ENCODE measurements at regions not wholly inside any gene's neighbourhood (a gene's known extent, or its start where the extent isn't known, plus 50 kb on each side); places are given as distances from the start of the nearest gene placed in this dataset.
"Not testable (repeated sequence)": the region's sequence is repeated elsewhere in the genome, so short reads cannot be mapped to it uniquely, and the experiment has no call there.

DNA sequence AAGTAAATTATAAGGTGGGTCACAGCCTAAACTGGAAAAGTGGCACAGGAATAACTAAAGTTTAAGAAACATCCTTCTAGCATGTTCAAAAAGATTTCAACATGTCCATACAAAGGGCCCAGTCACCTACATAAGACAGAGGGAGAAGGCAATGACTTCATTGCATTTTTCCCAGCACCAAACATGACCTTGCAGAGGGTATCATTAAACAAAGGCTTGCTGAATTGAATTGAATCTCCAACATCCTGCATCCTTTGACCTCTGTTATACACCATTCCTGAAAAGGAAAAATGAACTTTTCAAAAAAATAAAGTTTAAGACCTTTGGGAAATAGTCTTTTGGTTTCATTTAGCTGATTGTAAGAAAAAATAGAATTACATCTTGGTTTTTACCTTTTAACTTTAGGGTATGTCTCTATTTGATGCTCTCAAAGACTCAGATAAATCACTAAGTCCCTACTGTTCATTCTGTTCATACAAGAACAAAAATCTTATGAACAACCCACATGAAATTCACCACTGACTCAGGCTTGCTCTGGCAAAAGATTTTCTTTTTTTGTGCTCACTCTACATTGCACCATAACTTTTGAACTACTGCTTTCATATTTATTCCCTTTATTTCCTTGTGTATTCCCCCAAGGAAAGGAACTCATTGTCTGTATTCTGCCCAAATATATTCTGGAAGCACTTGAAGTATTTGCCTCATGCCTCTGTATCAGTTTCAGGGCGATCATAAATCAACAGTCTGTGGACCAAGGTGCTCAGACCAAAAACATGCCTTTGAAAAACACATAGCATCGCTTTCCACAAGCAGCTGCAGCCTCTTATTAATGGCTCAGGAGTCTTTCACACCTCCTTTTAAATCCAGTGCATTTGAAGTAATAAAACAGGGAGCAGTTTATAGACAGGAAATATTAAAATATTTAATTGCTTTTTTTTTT is 121.7 kb downstream of the DUSP6 start:
- no peak for ATAC-seq

GRCh38 chr12:89228491-89228890 is 123.8 kb downstream of the DUSP6 start:
- no peak for ATAC-seq
- DNase-seq (ENCODE audit: low spot score), result no peak

More for the DNA sequence above, 121.7 kb downstream of the DUSP6 start:
- no peak for DNase-seq (ENCODE audit: low spot score)

- DNase-seq (ENCODE audit: low spot score), result no peak
- no peak for ATAC-seq
Measured at GRCh38 chr12:89227774-89228173, 124.5 kb downstream of the DUSP6 start.

GRCh38 chr12:89225808-89226411 is 126.4 kb downstream of the DUSP6 start:
- ATAC-seq (no peak), DNase-seq (ENCODE audit: low spot score) (no peak)

- DNase-seq (ENCODE audit: low spot score), result no peak
Measured at GRCh38 chr12:89225401-89225800, 126.9 kb downstream of the DUSP6 start.

DNA sequence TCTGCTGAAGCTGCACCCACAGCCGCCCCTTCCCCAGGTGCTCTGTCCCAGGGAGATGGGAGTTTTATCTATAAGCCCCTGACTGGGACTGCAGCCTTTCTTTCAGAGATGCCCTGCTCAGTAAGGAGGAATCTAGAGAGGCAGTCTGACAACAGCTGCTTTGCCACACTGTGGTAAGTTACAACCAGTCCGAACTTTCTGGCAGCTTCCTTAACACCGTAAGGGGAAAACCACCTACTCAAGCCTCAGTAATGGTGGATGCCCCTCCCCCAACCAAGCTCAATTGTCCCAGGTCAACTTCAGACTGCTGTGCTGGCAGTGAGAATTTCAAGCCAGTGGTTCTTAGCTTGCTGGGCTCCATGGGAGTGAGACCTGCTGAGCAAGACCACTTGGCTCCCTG is 129.7 kb downstream of the DUSP6 start:
- not testable (repeated sequence) for ATAC-seq; DNase-seq (ENCODE audit: low spot score)

More at GRCh38 chr12:89225401-89225800, 126.9 kb downstream of the DUSP6 start:
- no peak for ATAC-seq

- ATAC-seq (no peak), DNase-seq (ENCODE audit: low spot score) (no peak)
Measured at GRCh38 chr12:89217472-89217871, 134.8 kb downstream of the DUSP6 start.

DNA sequence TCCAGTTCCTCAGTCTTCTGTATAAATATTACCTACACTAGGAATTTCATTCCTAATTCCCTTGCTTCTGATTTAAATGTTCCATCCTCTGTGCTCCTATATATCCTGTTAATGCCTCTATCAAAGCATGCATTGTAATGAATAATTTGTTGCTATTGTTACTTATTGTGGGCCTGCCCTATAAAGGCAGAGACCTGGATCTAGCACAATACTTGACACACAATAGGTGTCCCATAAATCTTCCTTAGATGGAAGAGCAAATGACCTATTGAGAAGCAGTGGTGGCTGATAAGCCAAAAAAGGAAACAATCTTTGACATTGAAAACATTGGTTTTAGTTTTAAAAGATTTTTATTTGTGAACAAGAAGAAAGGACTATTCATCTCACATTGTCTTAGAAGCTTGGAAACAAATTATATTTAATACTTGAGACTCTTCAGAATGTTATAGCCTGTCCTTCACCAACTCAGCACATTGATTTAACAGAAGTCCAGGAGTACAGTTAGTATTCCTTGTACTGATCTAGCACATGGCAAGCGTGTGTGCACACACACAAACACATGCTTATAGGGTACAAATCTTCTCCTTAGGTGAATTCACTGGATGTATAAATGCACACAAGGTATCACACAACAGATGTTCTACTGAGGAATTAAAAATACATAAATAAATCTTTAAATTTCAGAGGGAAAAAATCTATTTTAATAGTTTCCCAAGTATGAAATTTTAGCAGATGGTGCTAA is 135.9 kb downstream of the DUSP6 start:
- ATAC-seq, result no peak
- no peak for DNase-seq (ENCODE audit: low spot score)

DNA sequence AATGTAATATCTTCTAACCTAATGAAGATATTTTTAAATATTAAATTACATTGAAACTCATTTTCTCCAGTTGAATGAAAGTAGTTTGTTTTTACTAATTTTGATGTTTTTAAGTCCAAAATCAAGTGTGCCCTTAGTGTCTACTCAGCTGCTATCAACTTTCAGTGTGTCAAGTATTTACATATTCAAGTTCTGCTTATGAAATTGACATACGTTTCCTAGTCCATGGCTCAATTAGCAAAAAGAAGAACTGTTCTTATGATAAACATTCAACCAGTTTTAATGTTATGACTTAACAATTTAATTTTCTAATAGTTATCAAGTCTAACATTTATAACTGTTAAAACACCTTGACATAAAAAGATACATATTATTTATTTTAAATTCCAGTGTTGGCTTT is 137.1 kb downstream of the DUSP6 start:
- ATAC-seq (no peak), DNase-seq (ENCODE audit: low spot score) (no peak)

DNA sequence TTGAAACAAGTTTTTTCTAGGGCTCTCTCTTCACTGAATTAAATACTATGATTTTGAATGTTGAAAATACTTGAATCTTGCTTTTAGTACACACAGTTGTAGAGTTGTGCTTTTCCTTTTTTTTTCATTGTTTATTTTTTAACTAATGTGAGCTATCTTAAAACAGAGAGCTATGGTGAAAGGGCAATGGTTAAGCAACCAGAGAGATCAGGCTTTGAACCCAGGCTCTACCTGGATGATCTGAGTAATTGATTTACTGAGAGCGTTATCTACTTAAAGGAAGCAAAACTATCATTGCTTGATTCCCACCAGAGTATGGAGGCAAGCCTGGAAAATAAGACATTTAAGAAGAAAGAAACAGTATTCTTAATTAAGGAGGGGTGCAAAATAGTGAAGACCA is 138.6 kb downstream of the DUSP6 start:
- ATAC-seq (peak; percentile 78), DNase-seq (ENCODE audit: low spot score) (no peak)

DNA sequence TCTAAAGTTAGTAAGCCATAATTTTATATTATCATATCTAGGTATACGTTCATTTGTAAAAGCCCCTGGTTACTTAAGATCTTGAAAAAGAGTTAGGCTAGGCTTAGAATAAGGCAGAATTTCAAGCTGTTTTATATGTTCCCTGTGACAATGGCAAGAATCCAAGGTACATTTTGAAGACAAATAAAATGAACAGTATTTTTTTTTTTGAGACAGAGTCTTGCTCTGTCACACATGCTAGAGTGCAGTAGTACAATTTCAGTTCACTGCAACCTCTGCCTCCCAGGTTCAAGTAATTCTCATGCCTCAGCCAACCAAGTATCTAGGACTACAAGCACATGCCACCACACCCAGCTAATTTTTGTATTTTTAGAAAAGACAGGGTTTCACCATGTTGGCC is 139.2 kb downstream of the DUSP6 start:
- DNase-seq (ENCODE audit: low spot score), result no peak
- peak; percentile 52 for ATAC-seq

DNA sequence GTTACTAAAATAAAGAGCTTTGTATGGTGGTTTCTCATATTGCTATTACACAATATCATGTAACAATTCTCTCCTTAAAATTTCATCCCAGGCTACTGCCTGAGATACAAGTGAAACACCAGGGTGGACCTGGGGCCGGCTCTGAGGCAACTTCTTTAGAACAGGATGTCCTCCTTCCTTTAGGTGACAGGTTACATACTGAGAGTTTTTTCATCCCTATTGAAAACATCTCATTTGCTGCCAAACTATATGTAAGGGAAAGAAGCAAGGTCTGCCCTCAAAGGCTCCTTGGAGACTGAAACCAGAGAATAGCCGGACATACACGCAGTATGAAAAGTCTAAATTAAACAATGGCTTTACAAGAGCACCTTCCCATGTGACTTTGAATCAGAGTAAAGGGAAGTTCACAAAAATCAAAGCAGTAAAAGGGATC is 139.9 kb downstream of the DUSP6 start:
- ATAC-seq, result peak; percentile 42
- DNase-seq (ENCODE audit: low spot score), result no peak

DNA sequence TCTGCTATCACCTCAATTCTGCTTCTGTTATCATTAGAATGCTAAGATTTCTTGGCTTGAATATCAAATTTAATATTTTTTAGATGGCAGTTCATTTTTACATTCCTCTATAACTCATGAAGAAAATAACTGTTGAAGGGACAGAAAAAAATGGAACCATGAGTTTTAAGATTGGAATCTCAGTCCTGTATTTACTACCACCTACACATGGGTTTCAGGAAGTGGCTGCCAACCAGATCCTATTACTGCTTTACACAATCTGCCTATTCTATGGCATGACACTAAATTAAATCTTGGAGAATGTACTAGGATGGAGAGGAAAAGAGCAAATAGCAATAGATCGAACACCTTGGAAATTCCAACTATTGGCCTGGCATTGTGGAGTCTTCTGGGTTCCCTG is 140.8 kb downstream of the DUSP6 start:
- ATAC-seq (no peak), DNase-seq (ENCODE audit: low spot score) (no peak)

- no peak for DNase-seq (ENCODE audit: low spot score)
- ATAC-seq, result no peak
Measured at GRCh38 chr12:89210277-89210676, 142.0 kb downstream of the DUSP6 start.

DNA sequence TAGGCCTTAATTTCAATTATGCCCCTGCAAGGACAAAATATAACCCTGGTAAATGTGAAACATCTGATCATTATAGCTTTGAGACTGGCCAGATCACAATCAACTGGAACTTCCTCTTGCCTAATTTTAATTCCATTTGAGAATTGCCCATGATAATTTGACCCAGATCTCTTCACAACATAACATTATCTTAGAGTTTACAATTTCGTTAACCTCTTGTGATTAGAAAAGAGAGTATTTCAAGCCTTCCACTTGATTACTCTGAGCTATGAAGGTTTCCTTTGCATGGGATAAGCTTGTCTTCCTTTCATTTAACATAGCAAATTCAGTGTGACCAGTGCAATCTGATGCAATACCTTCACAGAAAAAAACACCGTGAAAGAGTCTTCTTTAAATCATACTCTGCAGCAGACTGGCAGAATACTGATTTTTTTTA is 143.6 kb downstream of the DUSP6 start:
- DNase-seq (ENCODE audit: low spot score) (no peak), ATAC-seq (peak; percentile 53)

DNA sequence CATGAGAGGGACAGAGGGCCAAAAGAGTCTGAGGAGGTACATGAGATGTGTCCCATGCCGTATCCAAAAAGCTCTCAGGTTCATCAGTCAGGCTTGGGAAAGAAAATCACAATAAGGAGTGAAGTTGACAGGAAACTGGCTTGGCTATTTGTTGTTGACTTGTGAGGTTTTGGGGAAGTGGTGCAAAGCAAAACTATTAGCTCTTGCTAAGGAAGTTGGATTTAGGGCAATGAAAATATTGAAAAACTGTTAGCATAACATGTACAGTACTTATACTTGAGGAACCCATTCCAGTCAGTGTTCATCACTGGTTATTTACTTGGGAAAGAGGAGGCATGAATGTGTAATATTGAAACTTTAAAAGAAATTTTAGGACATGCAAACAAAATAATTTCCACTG is 145.9 kb downstream of the DUSP6 start:
- DNase-seq (ENCODE audit: low spot score), result no peak
- no peak for ATAC-seq

GRCh38 chr12:89205517-89205916 is 146.8 kb downstream of the DUSP6 start:
- ATAC-seq (peak; percentile 56), DNase-seq (ENCODE audit: low spot score) (no peak)

- DNase-seq (ENCODE audit: low spot score) (no peak), ATAC-seq (no peak)
Measured at GRCh38 chr12:89203144-89203543, 149.2 kb downstream of the DUSP6 start.

GRCh38 chr12:89200217-89200616 is 152.1 kb downstream of the DUSP6 start:
- ATAC-seq (no peak), DNase-seq (ENCODE audit: low spot score) (no peak)

- ATAC-seq (no peak), DNase-seq (ENCODE audit: low spot score) (no peak)
Measured at GRCh38 chr12:89195470-89195869, 156.8 kb downstream of the DUSP6 start.

DNA sequence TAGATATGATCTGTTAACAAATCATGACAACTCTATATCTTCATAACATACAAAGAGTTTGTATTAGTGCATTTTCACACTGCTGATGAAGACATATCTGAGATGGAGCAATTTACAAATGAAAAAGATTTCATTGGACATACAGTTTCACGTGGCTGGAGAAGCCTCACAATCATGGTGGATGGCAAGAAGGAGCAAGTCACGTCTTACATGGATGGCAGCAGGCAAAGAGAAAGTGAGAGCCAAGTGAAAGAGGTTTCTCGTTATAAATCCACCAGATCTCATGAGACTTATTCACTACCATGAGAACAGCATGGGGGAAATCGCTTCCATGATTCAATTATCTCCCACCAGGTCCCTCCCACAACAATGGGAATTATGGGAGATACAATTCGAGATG is 157.6 kb downstream of the DUSP6 start:
- no peak for DNase-seq (ENCODE audit: low spot score)
- ATAC-seq, result no peak

Data from left lobe of liver (tissue), 2 donors.